Sigmoid colon (tissue), 4 donors: ENCODE measurements at regions not wholly inside any gene's neighbourhood (a gene's known extent, or its start where the extent isn't known, plus 50 kb on each side); places are given as distances from the start of the nearest gene placed in this dataset.

Experiments used
- CTCF ChIP-seq, 4 experiments: fragments of 450-650 bp in 3 of 4; fragments of 200-600 bp in 1 of 4; IDR thresholded peaks; one replicate each; pipeline ENCODE4 v1.5.1; 2016 to 2019; ENCODE audit warnings: antibody characterized with exemption in 4 of 4, mild to moderate bottlenecking in 3 of 4, moderate library complexity in 2 of 4
- EP300 ChIP-seq, 4 donors: sonication (generic); formaldehyde crosslinking; IDR thresholded peaks; one replicate each; pipeline ENCODE4 v1.6.1; 2017; ENCODE audit warnings: antibody characterized with exemption in 4 of 4
- POLR2A ChIP-seq, 2 donors: fragments of 450-650 bp; IDR thresholded peaks; one replicate each; pipeline ENCODE4 v1.6.1; 2016; ENCODE audit warnings: antibody characterized with exemption in 2 of 2, mild to moderate bottlenecking in 2 of 2, moderate library complexity in 2 of 2

GRCh38 chr12:95412482-95413311 is 61.3 kb upstream of the METAP2 start:
- TF ChIP-seq EP300 (IDR thresholded peaks at IDR 0.05) (no peak), CTCF (IDR thresholded peaks at IDR 0.05) (no peak), POLR2A (IDR thresholded peaks at IDR 0.05) (no peak)
